ENCODE measurements at regions not wholly inside any gene's neighbourhood (a gene's known extent, or its start where the extent isn't known, plus 50 kb on each side); places are given as distances from the start of the nearest gene placed in this dataset.
"Not testable (repeated sequence)": the region's sequence is repeated elsewhere in the genome, so short reads cannot be mapped to it uniquely, and the experiment has no call there.

DNA sequence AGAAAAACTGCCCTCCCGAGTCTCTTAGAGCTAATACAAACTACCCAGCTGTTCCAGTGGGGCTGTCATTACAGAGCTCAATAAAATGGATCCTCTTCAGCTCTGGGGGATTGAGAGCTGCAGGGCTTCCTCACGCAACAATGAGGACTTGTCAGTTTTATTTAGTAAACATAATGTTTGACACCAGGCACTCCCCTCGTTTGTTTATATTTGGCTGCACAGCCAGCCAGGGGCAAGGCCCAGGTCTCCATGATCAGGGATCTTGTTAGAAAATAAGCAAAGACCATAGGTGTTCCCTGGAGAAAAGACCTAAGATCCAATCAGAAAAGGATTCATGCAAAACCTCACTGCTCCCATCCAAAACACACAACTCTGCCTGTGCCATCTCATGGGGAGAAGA, 158.2 kb downstream of the C1D start:
- Histone ChIP-seq H3K4me1 (ENCODE audit: control insufficient read depth in 5 of 5, insufficient read depth in 5 of 5, low read length in 5 of 5) (no peaks in the 10 kb centered on the region), H3K27ac (ENCODE audit: low read depth, low read length) (no peak overlapping the region), H3K36me3 (ENCODE audit: control insufficient read depth in 5 of 5, insufficient read depth in 5 of 5, low read length in 5 of 5) (no peaks in the 10 kb centered on the region), H3K27me3 (ENCODE audit: control insufficient read depth in 5 of 5, insufficient read depth in 4 of 5, low read length in 5 of 5) (peaks cover 0 to 9% (median 0%) of the 10 kb centered on the region in 5 donors), H3K4me3 (ENCODE audit: low read depth in 1 of 5, low read length in 5 of 5) (no peak overlapping the region), H3K9me3 (ENCODE audit: control insufficient read depth in 5 of 5, low read length in 5 of 5) (peaks cover 0 to 3% (median 0%) of the 10 kb centered on the region in 5 donors), H3K9ac (ENCODE audit: low read length in 5 of 5) (no peak overlapping the region)

GRCh38 chr2:67904966-67905365, 157.8 kb downstream of the C1D start:
- no peaks in the 10 kb centered on the region for H3K36me3 ChIP-seq (ENCODE audit: control insufficient read depth in 5 of 5, insufficient read depth in 5 of 5, low read length in 5 of 5)
- no peak overlapping the region for H3K9ac ChIP-seq (ENCODE audit: low read length in 5 of 5)
- H3K27ac ChIP-seq (ENCODE audit: low read depth, low read length): no peak overlapping the region
- no peaks in the 10 kb centered on the region for H3K4me1 ChIP-seq (ENCODE audit: control insufficient read depth in 5 of 5, insufficient read depth in 5 of 5, low read length in 5 of 5)
- H3K9me3 ChIP-seq (ENCODE audit: control insufficient read depth in 5 of 5, low read length in 5 of 5): peaks cover 0 to 3% (median 0%) of the 10 kb centered on the region in 5 donors
- no peak overlapping the region for H3K4me3 ChIP-seq (ENCODE audit: low read depth in 1 of 5, low read length in 5 of 5)
- H3K27me3 ChIP-seq (ENCODE audit: control insufficient read depth in 5 of 5, insufficient read depth in 4 of 5, low read length in 5 of 5): peaks cover 0 to 9% (median 0%) of the 10 kb centered on the region in 5 donors

DNA sequence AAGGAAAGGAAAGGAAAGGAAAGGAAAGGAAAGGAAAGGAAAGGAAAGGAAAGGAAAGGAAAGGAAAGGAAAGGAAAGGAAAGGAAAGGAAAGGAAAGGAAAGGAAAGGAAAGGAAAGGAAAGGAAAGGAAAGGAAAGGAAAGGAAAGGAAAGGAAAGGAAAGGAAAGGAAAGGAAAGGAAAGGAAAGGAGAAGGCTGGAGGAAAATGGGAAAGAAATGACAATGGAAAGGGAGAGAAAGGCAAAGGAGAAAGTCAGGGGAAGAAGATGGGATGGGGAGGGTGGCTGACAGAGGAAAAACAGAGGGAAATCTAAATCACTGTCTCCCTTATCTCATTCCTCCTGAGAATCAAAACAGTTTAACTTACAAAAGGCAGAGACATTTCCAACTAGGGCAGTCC, 156.3 kb downstream of the C1D start:
- H3K27ac ChIP-seq (ENCODE audit: low read depth, low read length); H3K36me3 ChIP-seq (ENCODE audit: control insufficient read depth in 5 of 5, insufficient read depth in 5 of 5, low read length in 5 of 5); H3K4me3 ChIP-seq (ENCODE audit: low read depth in 1 of 5, low read length in 5 of 5); H3K9me3 ChIP-seq (ENCODE audit: control insufficient read depth in 5 of 5, low read length in 5 of 5); H3K4me1 ChIP-seq (ENCODE audit: control insufficient read depth in 5 of 5, insufficient read depth in 5 of 5, low read length in 5 of 5); H3K27me3 ChIP-seq (ENCODE audit: control insufficient read depth in 5 of 5, insufficient read depth in 4 of 5, low read length in 5 of 5); H3K9ac ChIP-seq (ENCODE audit: low read length in 5 of 5): not testable (repeated sequence)

GRCh38 chr2:67917332-67918054, 145.3 kb downstream of the C1D start:
- no peaks in the 10 kb centered on the region for H3K36me3 ChIP-seq (ENCODE audit: control insufficient read depth in 5 of 5, insufficient read depth in 5 of 5, low read length in 5 of 5)
- no peak overlapping the region for H3K4me3 ChIP-seq (ENCODE audit: low read depth in 1 of 5, low read length in 5 of 5)
- H3K27ac ChIP-seq (ENCODE audit: low read depth, low read length): no peak overlapping the region
- no peaks in the 10 kb centered on the region for H3K9me3 ChIP-seq (ENCODE audit: control insufficient read depth in 5 of 5, low read length in 5 of 5)
- no peaks in the 10 kb centered on the region for H3K27me3 ChIP-seq (ENCODE audit: control insufficient read depth in 5 of 5, insufficient read depth in 4 of 5, low read length in 5 of 5)
- H3K9ac ChIP-seq (ENCODE audit: low read length in 5 of 5): no peak overlapping the region
- peaks cover 0 to 11% (median 6%) of the 10 kb centered on the region in 5 donors for H3K4me1 ChIP-seq (ENCODE audit: control insufficient read depth in 5 of 5, insufficient read depth in 5 of 5, low read length in 5 of 5)

GRCh38 chr2:67918471-67918870, 144.3 kb downstream of the C1D start:
- H3K4me1 ChIP-seq (ENCODE audit: control insufficient read depth in 5 of 5, insufficient read depth in 5 of 5, low read length in 5 of 5): peaks cover 0 to 11% (median 6%) of the 10 kb centered on the region in 5 donors
- no peak overlapping the region for H3K9ac ChIP-seq (ENCODE audit: low read length in 5 of 5)
- H3K9me3 ChIP-seq (ENCODE audit: control insufficient read depth in 5 of 5, low read length in 5 of 5): no peaks in the 10 kb centered on the region
- no peak overlapping the region for H3K27ac ChIP-seq (ENCODE audit: low read depth, low read length)
- no peaks in the 10 kb centered on the region for H3K27me3 ChIP-seq (ENCODE audit: control insufficient read depth in 5 of 5, insufficient read depth in 4 of 5, low read length in 5 of 5)
- H3K4me3 ChIP-seq (ENCODE audit: low read depth in 1 of 5, low read length in 5 of 5): no peak overlapping the region
- H3K36me3 ChIP-seq (ENCODE audit: control insufficient read depth in 5 of 5, insufficient read depth in 5 of 5, low read length in 5 of 5): no peaks in the 10 kb centered on the region

GRCh38 chr2:67919490-67919889, 143.3 kb downstream of the C1D start:
- Histone ChIP-seq H3K9me3 (ENCODE audit: control insufficient read depth in 5 of 5, low read length in 5 of 5) (no peaks in the 10 kb centered on the region), H3K9ac (ENCODE audit: low read length in 5 of 5) (no peak overlapping the region), H3K36me3 (ENCODE audit: control insufficient read depth in 5 of 5, insufficient read depth in 5 of 5, low read length in 5 of 5) (no peaks in the 10 kb centered on the region), H3K27me3 (ENCODE audit: control insufficient read depth in 5 of 5, insufficient read depth in 4 of 5, low read length in 5 of 5) (no peaks in the 10 kb centered on the region), H3K4me3 (ENCODE audit: low read depth in 1 of 5, low read length in 5 of 5) (no peak overlapping the region), H3K27ac (ENCODE audit: low read depth, low read length) (no peak overlapping the region), H3K4me1 (ENCODE audit: control insufficient read depth in 5 of 5, insufficient read depth in 5 of 5, low read length in 5 of 5) (peaks cover 0 to 11% (median 6%) of the 10 kb centered on the region in 5 donors)

GRCh38 chr2:67922080-67922785, 140.6 kb downstream of the C1D start:
- no peaks in the 10 kb centered on the region for H3K36me3 ChIP-seq (ENCODE audit: control insufficient read depth in 5 of 5, insufficient read depth in 5 of 5, low read length in 5 of 5)
- H3K27ac ChIP-seq (ENCODE audit: low read depth, low read length): no peak overlapping the region
- no peaks in the 10 kb centered on the region for H3K27me3 ChIP-seq (ENCODE audit: control insufficient read depth in 5 of 5, insufficient read depth in 4 of 5, low read length in 5 of 5)
- H3K4me1 ChIP-seq (ENCODE audit: control insufficient read depth in 5 of 5, insufficient read depth in 5 of 5, low read length in 5 of 5): peaks cover 0 to 9% (median 5%) of the 10 kb centered on the region in 5 donors
- no peaks in the 10 kb centered on the region for H3K9me3 ChIP-seq (ENCODE audit: control insufficient read depth in 5 of 5, low read length in 5 of 5)
- no peak overlapping the region for H3K9ac ChIP-seq (ENCODE audit: low read length in 5 of 5)
- no peak overlapping the region for H3K4me3 ChIP-seq (ENCODE audit: low read depth in 1 of 5, low read length in 5 of 5)

- H3K27ac ChIP-seq (ENCODE audit: low read depth, low read length): no peak overlapping the region
- no peak overlapping the region for H3K9ac ChIP-seq (ENCODE audit: low read length in 5 of 5)
- H3K4me3 ChIP-seq (ENCODE audit: low read depth in 1 of 5, low read length in 5 of 5): no peak overlapping the region
- no peaks in the 10 kb centered on the region for H3K27me3 ChIP-seq (ENCODE audit: control insufficient read depth in 5 of 5, insufficient read depth in 4 of 5, low read length in 5 of 5)
- no peaks in the 10 kb centered on the region for H3K36me3 ChIP-seq (ENCODE audit: control insufficient read depth in 5 of 5, insufficient read depth in 5 of 5, low read length in 5 of 5)
- no peaks in the 10 kb centered on the region for H3K4me1 ChIP-seq (ENCODE audit: control insufficient read depth in 5 of 5, insufficient read depth in 5 of 5, low read length in 5 of 5)
- no peaks in the 10 kb centered on the region for H3K9me3 ChIP-seq (ENCODE audit: control insufficient read depth in 5 of 5, low read length in 5 of 5)
Observed at GRCh38 chr2:67923696-67924095, 139.1 kb downstream of the C1D start.

DNA sequence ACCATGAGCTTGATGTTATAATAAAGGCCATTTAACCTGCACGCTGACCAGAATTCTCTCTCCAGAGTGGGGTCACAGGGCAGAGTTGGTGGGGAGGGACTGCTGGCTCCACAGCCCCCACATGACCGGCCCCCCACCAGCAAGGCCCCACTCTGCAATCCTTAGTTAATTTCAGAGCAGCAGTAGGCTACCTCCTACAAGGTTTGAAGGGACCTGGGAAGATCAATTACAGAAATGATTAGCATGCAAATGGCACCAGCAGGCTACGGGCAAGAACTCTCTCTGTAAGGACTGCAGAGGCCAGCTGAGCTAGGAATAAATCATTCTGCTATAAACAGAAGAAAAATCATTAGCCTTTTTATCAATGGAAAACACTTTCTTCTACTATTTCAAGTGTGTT, 135.3 kb downstream of the C1D start:
- Histone ChIP-seq H3K9me3 (ENCODE audit: control insufficient read depth in 5 of 5, low read length in 5 of 5) (no peaks in the 10 kb centered on the region), H3K4me3 (ENCODE audit: low read depth in 1 of 5, low read length in 5 of 5) (no peak overlapping the region), H3K27me3 (ENCODE audit: control insufficient read depth in 5 of 5, insufficient read depth in 4 of 5, low read length in 5 of 5) (no peaks in the 10 kb centered on the region), H3K27ac (ENCODE audit: low read depth, low read length) (no peak overlapping the region), H3K4me1 (ENCODE audit: control insufficient read depth in 5 of 5, insufficient read depth in 5 of 5, low read length in 5 of 5) (no peaks in the 10 kb centered on the region), H3K36me3 (ENCODE audit: control insufficient read depth in 5 of 5, insufficient read depth in 5 of 5, low read length in 5 of 5) (no peaks in the 10 kb centered on the region), H3K9ac (ENCODE audit: low read length in 5 of 5) (no peak overlapping the region)

DNA sequence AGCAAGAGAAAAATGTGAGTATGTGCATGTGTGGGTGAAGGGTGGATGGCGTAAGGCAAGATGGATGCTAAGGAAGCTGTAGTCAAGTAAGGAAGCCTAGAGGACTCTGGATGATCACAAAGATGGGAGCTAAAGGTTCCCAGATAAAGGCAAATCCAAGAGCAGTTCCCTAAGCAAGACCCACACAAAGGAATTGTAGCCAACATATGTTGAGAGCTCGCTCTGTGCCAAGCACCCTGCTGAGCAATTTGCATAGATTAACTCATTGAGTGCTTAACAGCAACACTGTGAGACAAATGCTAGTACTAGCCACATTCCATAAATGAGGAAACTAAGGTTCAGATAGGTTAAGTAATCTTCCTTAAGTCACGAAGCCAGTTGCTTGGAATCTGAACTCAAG, 132.6 kb downstream of the C1D start:
- Histone ChIP-seq H3K9me3 (ENCODE audit: control insufficient read depth in 5 of 5, low read length in 5 of 5) (no peaks in the 10 kb centered on the region), H3K4me3 (ENCODE audit: low read depth in 1 of 5, low read length in 5 of 5) (no peak overlapping the region), H3K4me1 (ENCODE audit: control insufficient read depth in 5 of 5, insufficient read depth in 5 of 5, low read length in 5 of 5) (no peaks in the 10 kb centered on the region), H3K27ac (ENCODE audit: low read depth, low read length) (no peak overlapping the region), H3K9ac (ENCODE audit: low read length in 5 of 5) (no peak overlapping the region), H3K27me3 (ENCODE audit: control insufficient read depth in 5 of 5, insufficient read depth in 4 of 5, low read length in 5 of 5) (no peaks in the 10 kb centered on the region), H3K36me3 (ENCODE audit: control insufficient read depth in 5 of 5, insufficient read depth in 5 of 5, low read length in 5 of 5) (no peaks in the 10 kb centered on the region)
